ENCODE measurements at regions not wholly inside any gene's neighbourhood (a gene's known extent, or its start where the extent isn't known, plus 50 kb on each side); places are given as distances from the start of the nearest gene placed in this dataset.

- TF ChIP-seq CTCF (IDR thresholded peaks at IDR 0.05) = no peak
- no peak overlapping the region for H3K27ac ChIP-seq
- no peaks in the 10 kb centered on the region for H3K36me3 ChIP-seq (ENCODE audit: control insufficient read depth, insufficient read depth, low read length)
- H3K9ac ChIP-seq = no peak overlapping the region
- no peak overlapping the region for H3K4me2 ChIP-seq (ENCODE audit: low read length)
- H3K4me3 ChIP-seq (ENCODE audit: low read depth, low read length) = no peak overlapping the region
- no peaks in the 10 kb centered on the region for H3K27me3 ChIP-seq (ENCODE audit: control insufficient read depth, insufficient read depth, low read length)
- no peaks in the 10 kb centered on the region for H3K4me1 ChIP-seq
- H3K79me2 ChIP-seq = no peaks in the 10 kb centered on the region
- no peak overlapping the region for H2AFZ ChIP-seq
- no peaks in the 10 kb centered on the region for H3K9me3 ChIP-seq (ENCODE audit: control insufficient read depth, low read length)
Observed at GRCh38 chr13:32951580-32951979, 64.6 kb upstream of the KL start.

DNA sequence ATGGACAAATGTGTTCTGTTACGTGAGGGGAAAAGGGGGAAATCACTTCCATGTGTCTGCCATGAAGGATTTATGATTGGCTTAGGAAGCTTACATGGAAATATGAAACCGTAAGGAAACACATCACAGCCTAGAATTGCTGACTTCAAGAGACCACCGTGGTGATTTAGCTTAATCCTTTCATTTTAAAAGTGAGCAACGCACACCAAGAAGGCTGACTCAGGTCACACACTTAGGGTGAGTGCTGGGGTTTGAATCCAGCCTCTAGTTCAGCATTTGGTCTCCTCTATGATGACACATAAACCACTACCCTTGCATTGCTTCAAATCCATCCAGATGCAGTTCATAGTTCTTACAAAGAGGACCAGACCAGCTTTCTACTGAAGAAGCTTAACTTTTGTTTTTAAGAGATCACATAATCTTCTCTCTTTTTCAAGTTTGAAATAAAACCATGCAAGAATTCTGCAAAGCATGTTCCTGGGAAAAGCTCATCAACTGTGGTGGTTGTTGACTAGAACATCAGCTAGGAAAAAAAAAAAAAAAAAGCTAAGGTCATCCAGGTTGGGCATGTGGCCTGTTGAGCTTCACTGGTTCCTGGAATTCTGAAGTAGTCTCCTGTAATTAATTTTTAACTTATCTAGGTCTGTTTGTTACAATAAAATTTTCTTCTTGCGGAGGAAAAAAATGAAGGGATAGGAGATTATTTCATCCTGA is 60.2 kb upstream of the KL start:
- H3K9ac ChIP-seq = no peak overlapping the region
- no peak overlapping the region for H3K4me2 ChIP-seq (ENCODE audit: low read length)
- no peak for TF ChIP-seq CTCF (IDR thresholded peaks at IDR 0.05)
- H3K27me3 ChIP-seq (ENCODE audit: control insufficient read depth, insufficient read depth, low read length) = no peaks in the 10 kb centered on the region
- H2AFZ ChIP-seq = no peak overlapping the region
- no peaks in the 10 kb centered on the region for H3K79me2 ChIP-seq
- no peaks in the 10 kb centered on the region for H3K4me1 ChIP-seq
- H3K9me3 ChIP-seq (ENCODE audit: control insufficient read depth, low read length) = no peaks in the 10 kb centered on the region
- no peak overlapping the region for H3K27ac ChIP-seq
- no peak overlapping the region for H3K4me3 ChIP-seq (ENCODE audit: low read depth, low read length)
- no peaks in the 10 kb centered on the region for H3K36me3 ChIP-seq (ENCODE audit: control insufficient read depth, insufficient read depth, low read length)

- H3K36me3 ChIP-seq (ENCODE audit: control insufficient read depth, insufficient read depth, low read length) = no peaks in the 10 kb centered on the region
- no peaks in the 10 kb centered on the region for H3K4me1 ChIP-seq
- no peak for TF ChIP-seq CTCF (IDR thresholded peaks at IDR 0.05)
- no peak overlapping the region for H3K27ac ChIP-seq
- H3K4me2 ChIP-seq (ENCODE audit: low read length) = no peak overlapping the region
- no peaks in the 10 kb centered on the region for H3K79me2 ChIP-seq
- no peak overlapping the region for H3K4me3 ChIP-seq (ENCODE audit: low read depth, low read length)
- H3K27me3 ChIP-seq (ENCODE audit: control insufficient read depth, insufficient read depth, low read length) = no peaks in the 10 kb centered on the region
- no peaks in the 10 kb centered on the region for H3K9me3 ChIP-seq (ENCODE audit: control insufficient read depth, low read length)
- no peak overlapping the region for H2AFZ ChIP-seq
- no peak overlapping the region for H3K9ac ChIP-seq
Observed at GRCh38 chr13:32956595-32956933, 59.7 kb upstream of the KL start.

GRCh38 chr13:32960626-32961025 is 55.6 kb upstream of the KL start:
- Histone ChIP-seq H3K4me1 (no peaks in the 10 kb centered on the region), H3K9me3 (ENCODE audit: control insufficient read depth, low read length) (no peaks in the 10 kb centered on the region), H3K27ac (no peak overlapping the region), H2AFZ (no peak overlapping the region), H3K4me3 (ENCODE audit: low read depth, low read length) (no peak overlapping the region), H3K4me2 (ENCODE audit: low read length) (no peak overlapping the region), H3K9ac (no peak overlapping the region), H3K36me3 (ENCODE audit: control insufficient read depth, insufficient read depth, low read length) (no peaks in the 10 kb centered on the region), H3K79me2 (no peaks in the 10 kb centered on the region), H3K27me3 (ENCODE audit: control insufficient read depth, insufficient read depth, low read length) (no peaks in the 10 kb centered on the region)
- TF ChIP-seq CTCF (IDR thresholded peaks at IDR 0.05) = no peak

DNA sequence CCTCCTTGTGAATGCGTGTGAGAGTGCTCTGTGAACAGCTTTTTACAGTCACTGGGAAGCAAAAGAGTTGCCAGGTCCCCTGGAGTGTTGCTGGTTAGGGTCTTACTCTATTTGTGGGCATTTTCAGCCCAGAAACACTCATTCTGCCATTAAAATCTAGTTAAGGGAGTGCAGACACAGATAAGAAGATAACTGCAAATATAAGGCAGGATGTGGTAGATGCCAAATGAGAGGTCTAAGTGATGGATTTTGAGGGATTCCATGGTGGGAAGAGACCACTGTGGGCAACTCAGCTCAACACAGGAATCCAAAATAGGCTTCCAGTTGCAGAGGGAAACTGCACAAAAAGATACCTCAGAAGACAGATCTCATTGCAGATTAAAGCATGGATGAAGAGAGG is 54.5 kb upstream of the KL start:
- Histone ChIP-seq H2AFZ (no peak overlapping the region), H3K9me3 (ENCODE audit: control insufficient read depth, low read length) (no peaks in the 10 kb centered on the region), H3K4me2 (ENCODE audit: low read length) (no peak overlapping the region), H3K4me3 (ENCODE audit: low read depth, low read length) (no peak overlapping the region), H3K27me3 (ENCODE audit: control insufficient read depth, insufficient read depth, low read length) (no peaks in the 10 kb centered on the region), H3K79me2 (no peaks in the 10 kb centered on the region), H3K36me3 (ENCODE audit: control insufficient read depth, insufficient read depth, low read length) (no peaks in the 10 kb centered on the region), H3K9ac (no peak overlapping the region), H3K4me1 (no peaks in the 10 kb centered on the region), H3K27ac (no peak overlapping the region)
- TF ChIP-seq CTCF (IDR thresholded peaks at IDR 0.05) = no peak
